ENCODE measurements at regions not wholly inside any gene's neighbourhood (a gene's known extent, or its start where the extent isn't known, plus 50 kb on each side); places are given as distances from the start of the nearest gene placed in this dataset.
"Not testable (repeated sequence)": the region's sequence is repeated elsewhere in the genome, so short reads cannot be mapped to it uniquely, and the experiment has no call there.

DNA sequence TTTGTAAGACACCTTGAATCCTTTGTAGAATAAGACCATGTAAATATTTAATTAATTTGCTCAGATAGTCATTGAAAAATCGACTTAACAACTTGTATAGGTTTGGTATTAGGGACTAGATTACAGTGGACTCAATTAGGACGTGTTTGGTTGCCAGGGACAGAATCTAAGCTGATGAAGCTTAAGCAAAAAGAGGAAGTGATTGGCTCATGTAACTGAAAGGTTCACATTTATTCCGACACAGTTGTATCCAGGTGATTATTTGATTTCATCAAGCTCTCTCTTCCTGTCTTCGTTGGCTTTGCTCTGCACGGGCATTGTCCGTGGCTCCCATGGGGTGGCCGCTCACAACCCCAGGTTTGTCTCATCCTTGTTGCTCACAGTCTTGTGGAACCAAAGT lies 146.4 kb downstream of the C11orf91 start:
- DNase-seq (ENCODE audit: low read depth): no peak

DNA sequence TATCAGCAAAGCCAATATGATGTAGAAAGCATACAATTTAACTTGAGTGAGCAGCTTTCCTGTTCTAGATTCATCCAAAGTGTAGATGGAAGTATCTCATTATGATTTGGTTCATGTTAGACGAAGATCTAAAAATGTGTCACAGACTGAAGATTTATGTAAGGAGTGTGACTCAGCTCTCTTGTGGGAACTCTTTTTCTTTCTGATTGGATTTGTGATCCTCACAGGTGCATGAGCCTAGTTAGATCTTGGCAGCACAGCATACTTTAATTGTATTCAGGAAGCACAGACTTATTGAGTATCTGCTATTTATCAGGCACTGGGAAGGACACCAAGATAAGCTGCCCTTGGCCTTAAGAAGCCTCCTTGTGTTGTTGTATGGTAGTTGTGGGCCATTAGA lies 147.1 kb downstream of the C11orf91 start:
- peak; percentile 60 for DNase-seq (ENCODE audit: low read depth)

DNA sequence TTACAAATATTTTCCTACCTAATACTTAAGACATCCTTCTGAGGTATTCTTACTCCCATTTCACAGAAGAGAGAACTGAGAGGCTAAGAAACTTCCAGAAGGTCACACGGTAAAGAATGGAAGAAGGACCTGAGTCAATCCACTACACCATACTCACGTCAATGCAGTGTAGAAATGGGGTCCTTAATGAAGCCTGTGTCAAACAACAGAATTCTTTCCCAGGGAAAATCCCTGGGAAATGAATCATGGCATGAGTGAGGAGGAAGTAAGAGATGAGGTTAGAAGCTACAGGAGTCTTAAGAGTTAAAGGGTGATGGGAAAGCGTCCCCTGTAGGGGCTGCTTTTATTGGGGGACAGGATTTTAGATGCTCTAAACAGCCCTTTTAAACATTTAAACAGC lies 147.9 kb downstream of the C11orf91 start:
- peak; percentile 81 for DNase-seq (ENCODE audit: low read depth)

DNA sequence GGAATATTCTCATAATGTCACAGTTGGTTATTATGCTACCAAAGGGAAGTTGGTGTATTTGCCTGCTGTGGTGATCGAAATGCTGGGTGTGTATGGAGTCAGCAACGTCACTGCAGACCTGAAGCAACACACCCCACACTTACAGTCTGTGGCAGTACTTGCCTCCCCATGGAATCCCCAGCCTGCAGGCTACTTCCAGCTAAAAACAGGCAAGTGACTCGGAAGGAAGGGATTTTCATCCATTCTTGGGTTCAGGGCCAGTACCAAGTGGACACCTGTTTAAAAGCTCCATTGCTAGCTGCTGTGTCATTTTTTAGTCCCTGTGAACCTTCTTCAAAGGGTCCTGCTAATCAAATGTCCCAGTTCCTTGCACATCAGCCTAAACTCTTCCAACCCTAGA lies 149.6 kb downstream of the C11orf91 start:
- peak; percentile 53 for DNase-seq (ENCODE audit: low read depth)

DNA sequence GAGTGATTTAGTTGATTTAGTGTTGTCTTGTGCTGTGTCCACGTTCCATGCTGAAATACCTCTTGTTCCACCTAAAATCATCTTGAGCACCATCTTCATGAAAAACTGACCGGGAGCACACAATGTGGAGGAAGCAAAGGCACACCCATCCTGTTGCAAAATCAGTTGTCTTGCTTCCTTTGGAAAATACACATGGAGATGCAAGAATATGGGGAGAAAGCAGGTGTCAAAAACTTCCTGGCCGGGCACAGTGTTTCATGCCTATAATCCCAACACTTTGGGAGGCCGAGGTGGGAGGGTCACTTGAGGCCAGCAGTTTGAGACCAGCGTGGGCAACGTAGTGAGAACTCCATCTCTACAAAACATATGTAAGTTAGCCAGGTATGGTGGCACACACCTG lies 151.1 kb downstream of the C11orf91 start:
- DNase-seq (ENCODE audit: low read depth): no peak

- peak; percentile 81 for DNase-seq (ENCODE audit: low read depth)
These were observed 154.7 kb downstream of the C11orf91 start for GRCh38 chr11:33545931-33546330.

DNA sequence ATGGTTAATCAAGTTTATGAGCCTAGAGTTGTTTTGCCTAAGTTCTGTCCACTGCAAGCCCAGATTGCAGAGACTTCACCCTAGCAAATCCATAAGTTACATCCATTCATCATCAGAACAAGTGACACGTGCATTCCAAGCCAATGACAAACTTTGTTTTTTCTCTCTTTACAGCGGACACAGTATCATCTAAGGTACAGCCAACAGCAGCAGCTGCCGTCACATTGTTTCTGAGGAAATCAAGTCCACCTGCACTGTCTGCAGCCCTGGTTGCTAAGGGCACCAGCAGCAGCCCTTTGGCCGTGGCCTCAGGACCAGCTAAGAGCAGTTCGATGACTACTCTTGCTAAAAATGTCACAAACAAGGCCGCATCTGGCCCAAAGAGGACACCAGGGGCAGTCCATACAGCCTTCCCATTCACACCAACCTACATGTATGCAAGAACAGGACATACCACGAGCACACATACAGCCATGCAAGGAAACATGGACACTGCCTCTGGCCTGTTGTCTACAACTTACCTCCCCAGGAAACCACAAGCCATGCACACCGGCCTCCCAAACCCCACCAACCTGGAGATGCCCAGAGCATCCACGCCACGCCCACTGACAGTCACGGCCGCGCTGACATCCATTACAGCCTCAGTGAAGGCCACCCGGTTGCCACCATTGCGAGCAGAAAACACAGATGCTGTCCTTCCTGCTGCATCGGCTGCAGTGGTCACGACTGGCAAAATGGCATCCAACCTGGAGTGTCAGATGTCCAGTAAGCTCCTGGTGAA lies 155.8 kb downstream of the C11orf91 start:
- DNase-seq (ENCODE audit: low read depth): peak; percentile 40

- peak; percentile 72 for DNase-seq (ENCODE audit: low read depth)
These were observed 156.8 kb downstream of the C11orf91 start for GRCh38 chr11:33543823-33544222.

GRCh38 chr11:33542921-33543320 lies 157.7 kb downstream of the C11orf91 start:
- peak; percentile 69 for DNase-seq (ENCODE audit: low read depth)

- DNase-seq (ENCODE audit: low read depth): no peak
These were observed 159.4 kb downstream of the C11orf91 start for GRCh38 chr11:33540946-33541915.

GRCh38 chr11:33540427-33540826 lies 160.2 kb downstream of the C11orf91 start:
- no peak for DNase-seq (ENCODE audit: low read depth)

DNA sequence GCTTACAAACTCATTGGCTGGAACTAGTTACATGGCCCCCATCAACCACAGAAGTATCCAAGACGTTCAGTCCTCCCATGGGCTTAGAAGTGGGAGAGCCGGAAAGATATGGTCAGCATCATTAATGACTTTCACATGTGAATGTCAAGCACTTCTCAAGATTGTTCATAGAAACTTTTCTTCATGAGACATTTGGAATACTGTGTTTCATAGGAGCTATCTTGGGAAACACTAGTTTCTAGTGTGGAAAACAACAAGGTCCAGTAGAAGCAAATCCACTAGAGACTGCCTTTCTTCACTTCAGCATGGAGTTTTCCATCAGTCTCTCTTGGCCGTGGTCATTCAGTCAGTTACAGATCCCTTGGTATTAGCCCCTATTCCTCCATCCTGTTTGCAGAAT lies 160.9 kb downstream of the C11orf91 start:
- DNase-seq (ENCODE audit: low read depth): no peak

DNA sequence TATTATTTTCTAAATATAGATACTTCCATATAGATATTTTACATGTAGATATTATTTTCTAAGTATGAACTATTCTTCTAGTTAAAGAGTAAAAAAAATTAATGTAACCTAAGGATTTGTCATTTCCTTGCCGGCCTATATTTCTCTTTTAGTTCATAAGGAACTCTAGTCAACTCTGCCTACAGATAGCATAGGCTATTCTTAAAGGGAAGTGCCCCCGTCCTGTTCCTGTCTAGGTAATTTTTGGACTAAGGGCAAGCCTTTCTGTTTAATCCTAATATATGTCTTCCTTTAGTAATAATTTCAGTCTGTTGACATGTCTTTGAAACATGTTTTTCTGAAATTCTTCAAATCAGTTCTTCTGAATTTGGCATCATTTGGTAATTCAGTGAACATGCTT lies 161.9 kb downstream of the C11orf91 start:
- no peak for DNase-seq (ENCODE audit: low read depth)

GRCh38 chr11:33536178-33536577 lies 164.4 kb downstream of the C11orf91 start:
- no peak for DNase-seq (ENCODE audit: low read depth)

DNA sequence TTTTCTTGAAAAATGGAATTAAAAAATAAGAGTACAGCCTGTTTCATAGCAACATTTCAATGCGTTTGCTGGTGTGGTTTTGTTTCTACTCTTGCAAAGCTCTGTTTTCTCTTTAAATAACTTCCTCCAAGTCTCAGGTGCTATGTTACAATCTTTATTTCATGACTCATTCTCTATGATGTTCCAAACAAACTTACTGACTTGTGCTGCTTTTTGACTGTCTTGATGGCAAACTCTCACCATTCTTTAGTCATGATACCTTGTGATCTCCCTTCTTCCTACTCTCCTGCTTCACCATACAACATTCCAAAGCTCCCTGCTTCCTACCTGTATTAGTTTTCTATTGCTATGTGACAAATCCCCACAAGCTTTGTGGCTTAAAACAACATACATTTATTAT lies 166.1 kb downstream of the C11orf91 start:
- DNase-seq (ENCODE audit: low read depth): no peak

DNA sequence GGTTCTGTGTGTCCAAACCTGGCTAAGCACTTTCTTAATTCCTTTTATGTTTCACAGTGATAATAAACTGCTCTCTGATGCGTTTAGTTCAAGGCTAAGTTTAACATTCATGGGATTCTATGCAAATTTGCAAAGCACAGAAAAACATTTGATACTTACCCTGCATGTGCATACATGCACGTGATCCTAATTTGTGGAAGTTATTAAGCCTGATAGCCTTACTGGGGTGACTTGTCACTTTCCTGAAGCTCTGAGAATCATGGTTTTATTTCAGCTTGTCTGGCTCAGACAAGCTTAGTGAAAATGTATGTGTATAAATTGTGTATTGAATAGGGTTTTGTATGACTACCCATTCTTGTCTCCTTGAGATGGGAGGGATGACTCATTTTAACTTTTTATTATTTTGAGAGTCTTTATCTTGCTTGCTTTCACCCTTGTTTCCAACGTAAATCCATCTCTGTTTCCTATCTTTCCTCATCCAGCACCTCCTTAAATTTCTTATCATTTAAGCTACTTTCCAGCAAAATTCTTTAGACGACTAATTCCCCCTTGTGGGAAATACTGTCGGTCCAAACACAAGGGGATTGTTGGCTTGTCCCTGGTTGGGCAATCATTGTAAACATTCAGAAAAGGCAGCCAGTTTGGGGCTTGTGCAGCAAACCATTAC lies 167.1 kb downstream of the C11orf91 start:
- DNase-seq (ENCODE audit: low read depth): peak; percentile 48

DNA sequence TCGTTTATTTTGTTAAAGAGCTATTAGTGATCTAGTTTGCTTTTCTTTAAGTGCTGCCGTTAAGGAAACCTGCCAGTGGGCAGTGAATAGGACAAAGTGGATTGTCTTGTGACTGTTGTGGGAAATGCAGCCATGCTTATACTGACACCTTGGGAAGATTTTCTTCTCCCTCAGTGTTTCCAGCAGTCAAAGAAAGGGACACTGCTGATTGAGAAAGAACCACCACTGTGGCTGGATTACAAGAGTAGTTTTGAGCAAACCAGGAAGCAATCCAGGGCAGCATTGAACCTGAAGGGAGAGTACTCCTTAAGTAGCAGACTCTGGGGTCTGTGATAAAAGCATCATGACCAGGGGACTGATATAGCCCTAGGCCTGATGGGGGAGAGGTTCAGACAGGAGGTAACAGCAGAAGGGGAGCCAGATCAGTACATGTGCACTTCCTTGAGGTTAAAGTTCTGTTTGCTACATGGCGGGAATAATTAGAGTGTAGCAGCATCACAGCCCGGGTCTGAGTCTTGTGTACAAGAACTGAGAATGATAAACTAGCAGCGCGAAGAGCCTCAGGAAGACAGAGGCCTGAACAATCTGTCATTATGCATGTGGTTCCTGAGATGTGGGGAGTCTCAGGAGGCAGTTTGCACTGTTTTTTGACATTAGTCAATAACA lies 167.8 kb downstream of the C11orf91 start:
- no peak for DNase-seq (ENCODE audit: low read depth)

GRCh38 chr11:33532257-33532656 lies 168.4 kb downstream of the C11orf91 start:
- no peak for DNase-seq (ENCODE audit: low read depth)

DNA sequence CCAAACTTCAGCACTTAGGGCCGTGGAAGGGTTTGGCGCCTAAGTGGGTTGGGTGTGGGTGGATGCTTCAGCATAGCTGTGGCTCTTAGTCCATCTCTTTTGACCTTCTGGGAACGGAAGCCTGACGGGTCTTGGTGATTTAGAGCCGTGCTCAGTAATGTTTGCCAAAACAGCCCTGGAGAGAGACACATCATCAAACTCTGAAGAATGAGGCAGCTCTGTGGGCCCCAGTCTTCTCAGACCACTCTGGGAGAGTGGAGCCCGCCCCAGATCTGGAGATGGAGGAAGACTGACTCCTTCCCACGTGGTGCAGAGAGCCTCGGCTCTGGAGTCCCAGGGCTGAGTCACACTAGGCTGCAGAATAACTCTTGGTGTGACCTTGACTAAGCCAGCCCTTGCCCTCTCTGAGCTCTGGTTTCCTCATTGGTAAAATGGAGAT lies 168.9 kb downstream of the C11orf91 start:
- peak; percentile 92 for DNase-seq (ENCODE audit: low read depth)

DNA sequence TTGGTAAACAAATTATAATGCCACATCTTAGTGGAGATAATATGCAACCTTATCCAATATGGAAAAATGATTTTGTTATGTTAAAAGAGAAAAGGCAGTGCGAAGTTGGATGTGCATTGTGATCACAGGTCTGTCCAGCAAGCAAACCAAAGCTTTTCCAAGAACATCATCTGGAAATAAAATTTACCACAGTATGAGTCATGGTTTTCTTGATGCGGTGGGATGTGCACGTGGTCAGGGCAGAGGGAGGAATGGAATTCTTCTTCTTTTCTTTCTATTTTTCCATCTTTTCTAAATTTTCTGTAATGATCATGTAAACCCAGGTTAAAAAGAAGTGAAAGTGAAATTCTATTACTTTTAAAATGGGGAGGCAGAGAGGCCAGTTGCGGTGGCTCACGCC lies 169.8 kb downstream of the C11orf91 start:
- peak; percentile 80 for DNase-seq (ENCODE audit: low read depth)

DNA sequence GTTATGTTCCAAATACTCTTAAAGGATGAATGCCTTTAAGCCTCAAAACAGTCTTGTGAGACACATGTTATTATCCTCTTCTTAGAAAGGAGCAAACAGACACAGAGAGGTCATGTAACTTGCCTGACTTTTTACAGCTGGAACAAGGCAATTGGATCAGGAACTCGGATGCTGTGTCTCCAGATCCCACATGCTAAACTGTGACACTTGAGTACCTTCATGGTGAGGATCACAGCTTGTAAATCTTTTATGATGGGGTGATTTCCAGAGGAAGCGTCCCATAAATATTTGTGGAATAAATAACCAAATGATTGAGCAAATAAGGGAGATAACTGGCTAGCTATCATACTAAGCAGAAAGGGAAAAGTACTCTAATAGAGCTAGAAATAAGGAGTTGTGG lies 171.2 kb downstream of the C11orf91 start:
- peak; percentile 70 for DNase-seq (ENCODE audit: low read depth)

DNA sequence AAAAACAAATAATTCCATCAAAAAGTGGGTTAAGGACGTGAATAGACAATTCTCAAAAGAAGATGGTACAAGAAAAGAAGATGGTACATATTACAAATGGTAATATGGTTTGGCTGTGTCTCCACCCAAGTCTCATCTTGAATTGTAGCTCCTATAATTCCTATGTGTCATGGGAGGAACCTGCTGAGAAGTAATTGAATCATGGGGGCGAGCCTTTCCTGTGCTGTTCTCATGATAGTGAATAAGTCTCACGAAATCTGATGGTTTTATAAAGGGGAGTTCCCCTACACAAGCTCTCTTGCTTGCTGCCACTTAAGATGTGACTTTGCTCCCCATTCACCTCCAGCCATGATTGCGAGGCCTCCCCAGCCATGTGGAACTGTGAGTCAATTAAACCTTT lies 172.9 kb downstream of the C11orf91 start:
- DNase-seq (ENCODE audit: low read depth): not testable (repeated sequence)
